Sciatic nerve (tissue), 2 donors: ENCODE measurements at regions not wholly inside any gene's neighbourhood (a gene's known extent, or its start where the extent isn't known, plus 50 kb on each side); places are given as distances from the start of the nearest gene placed in this dataset.

Experiments
- ATAC-seq: fragments of 200-7000 bp; cut with Tn5 transposase; one replicate; pipeline ENCODE4 v1.9.1; 2020; ENCODE audit warnings: mild to moderate bottlenecking, moderate library complexity
- DNase-seq: peaks from one replicate; pipeline ENCODE4 v3.0.0-alpha.2; 2020; ENCODE audit warnings: low spot score
- intact Hi-C: fragments of 100-400 bp; cut with DNase I; formaldehyde crosslinking; loops from one replicate; pipeline ENCODE4 v1.14.2; 2022
- donor health status: DM: no; HTN: no; CAD: no.
- donor health status: DM: no; HTN: no; CAD: no.

DNA sequence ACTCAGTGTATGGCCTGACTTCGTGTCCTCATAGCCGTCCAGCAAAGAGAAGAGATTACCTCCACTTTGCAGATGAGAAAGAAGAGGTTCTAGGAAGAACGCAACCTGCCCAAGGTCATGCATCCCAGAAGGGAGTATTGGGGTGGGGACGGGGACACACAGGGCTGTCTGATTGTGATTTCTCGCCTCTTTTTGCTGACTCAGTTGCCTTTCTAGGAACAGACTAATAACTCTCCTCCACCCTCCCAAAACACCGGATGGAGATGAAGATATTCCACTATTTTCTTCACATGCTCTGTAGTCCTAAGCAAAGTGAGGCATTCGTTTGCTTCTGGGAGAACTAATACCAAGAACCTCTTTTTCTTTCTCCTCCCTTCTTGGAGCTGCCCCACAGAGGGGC is 529.3 kb downstream of the MIAT start:
- DNase-seq (no peak), ATAC-seq (peak; percentile 52)
- intact Hi-C loops = no loop called here

DNA sequence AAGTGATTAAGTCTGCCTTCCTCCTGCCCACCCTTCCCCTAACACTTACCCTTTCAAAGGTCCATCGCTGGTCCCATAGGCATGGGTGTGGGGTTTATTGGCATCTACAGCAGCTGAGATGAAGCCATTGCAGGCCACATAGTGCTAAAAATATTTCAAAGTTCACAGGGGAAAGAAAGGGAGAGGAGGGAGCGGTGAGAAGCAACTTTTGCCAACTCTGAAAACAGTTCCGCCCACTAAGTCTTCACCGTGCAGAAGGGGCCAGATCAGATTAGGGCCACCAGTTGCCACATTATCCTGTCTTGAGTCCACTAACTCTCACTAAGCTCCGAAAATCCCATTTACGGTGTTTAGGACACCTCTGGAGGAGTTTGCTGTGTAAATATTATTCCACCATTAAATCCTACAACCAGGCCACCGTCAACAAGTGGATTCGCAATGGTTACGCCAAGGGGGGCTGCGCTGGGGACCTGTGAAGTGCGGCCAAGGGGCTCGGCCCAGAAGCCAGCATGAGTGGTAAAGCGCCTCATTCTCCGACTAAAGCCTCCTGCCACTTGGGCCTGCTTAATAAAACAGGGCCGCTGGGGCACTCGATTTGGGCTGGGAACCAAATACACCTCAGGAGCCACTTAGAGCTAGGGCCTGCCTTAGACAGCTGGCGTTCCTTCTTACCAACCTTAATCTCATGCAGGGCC is 534.9 kb downstream of the MIAT start:
- DNase-seq (no peak), ATAC-seq (peak; percentile 58)
- intact Hi-C loops = no loop called here

- no peak for ATAC-seq
- DNase-seq = no peak
- intact Hi-C loops = no loop called here
Observed at GRCh38 chr22:27193215-27193614, 535.8 kb downstream of the MIAT start.

- intact Hi-C loops = no loop called here
- DNase-seq (no peak), ATAC-seq (no peak)
Observed at GRCh38 chr22:27193636-27194035, 536.2 kb downstream of the MIAT start.

DNA sequence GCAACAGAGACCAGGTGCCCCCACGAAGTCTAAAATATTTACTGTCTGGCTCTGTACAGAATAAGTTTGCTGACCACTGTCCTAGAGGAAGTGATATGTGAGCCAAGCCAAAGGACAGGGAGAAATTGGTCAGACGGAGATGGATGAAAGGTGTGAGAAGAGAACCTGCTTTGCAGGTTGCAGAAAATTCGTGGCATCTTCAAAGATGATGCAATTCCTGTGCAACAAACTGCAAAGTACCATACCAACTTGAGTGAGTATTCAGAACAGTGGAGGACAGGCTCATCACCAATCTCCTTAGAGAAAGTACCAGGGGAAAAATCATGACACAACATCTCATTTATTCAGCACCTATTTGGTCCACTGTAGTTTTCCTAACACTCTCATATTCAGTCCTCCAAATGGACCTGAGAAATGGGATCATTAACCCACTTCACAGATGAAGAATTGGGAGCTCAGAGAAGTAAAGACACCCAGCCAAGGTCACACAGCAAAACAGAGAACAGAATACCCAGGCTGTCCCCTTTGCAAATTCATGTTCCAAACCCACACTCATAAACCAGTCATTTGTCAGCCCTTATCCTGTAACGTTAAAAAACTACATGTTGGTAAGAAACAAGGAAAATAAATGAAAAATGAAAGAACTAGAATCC is 536.8 kb downstream of the MIAT start:
- intact Hi-C loops = no loop called here
- ATAC-seq = no peak
- no peak for DNase-seq

GRCh38 chr22:27195094-27195493 is 537.7 kb downstream of the MIAT start:
- intact Hi-C loops = no loop called here
- DNase-seq (no peak), ATAC-seq (peak; percentile 66)

DNA sequence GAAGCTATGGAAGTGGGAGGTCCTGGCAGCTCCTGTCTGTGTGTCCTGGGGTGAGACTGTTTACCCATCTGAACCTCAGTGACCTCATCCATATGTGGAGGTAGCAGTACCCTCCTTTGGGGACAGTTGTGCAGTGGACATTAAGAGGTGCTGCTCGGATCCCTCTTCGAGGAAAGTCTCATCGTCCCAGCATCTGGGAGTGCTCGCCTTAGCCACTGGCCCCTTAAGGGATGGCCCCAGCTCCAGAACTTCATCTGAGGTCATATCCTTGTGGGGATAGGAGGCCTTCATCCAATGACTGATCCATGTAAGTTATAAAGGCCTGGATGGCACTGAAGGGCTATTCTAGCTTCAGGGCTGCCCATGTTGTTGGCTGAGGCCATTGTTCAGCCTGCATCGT is 538.1 kb downstream of the MIAT start:
- peak; percentile 31 for ATAC-seq
- no peak for DNase-seq
- intact Hi-C loops = no loop called here

GRCh38 chr22:27196606-27197005 is 539.2 kb downstream of the MIAT start:
- intact Hi-C loops = no loop called here
- DNase-seq (no peak), ATAC-seq (peak; percentile 62)

GRCh38 chr22:27197052-27197451 is 539.7 kb downstream of the MIAT start:
- ATAC-seq = peak; percentile 4
- DNase-seq = no peak
- intact Hi-C loops = no loop called here

- DNase-seq (no peak), ATAC-seq (no peak)
- intact Hi-C loops = no loop called here
Observed at GRCh38 chr22:27197618-27198017, 540.2 kb downstream of the MIAT start.

DNA sequence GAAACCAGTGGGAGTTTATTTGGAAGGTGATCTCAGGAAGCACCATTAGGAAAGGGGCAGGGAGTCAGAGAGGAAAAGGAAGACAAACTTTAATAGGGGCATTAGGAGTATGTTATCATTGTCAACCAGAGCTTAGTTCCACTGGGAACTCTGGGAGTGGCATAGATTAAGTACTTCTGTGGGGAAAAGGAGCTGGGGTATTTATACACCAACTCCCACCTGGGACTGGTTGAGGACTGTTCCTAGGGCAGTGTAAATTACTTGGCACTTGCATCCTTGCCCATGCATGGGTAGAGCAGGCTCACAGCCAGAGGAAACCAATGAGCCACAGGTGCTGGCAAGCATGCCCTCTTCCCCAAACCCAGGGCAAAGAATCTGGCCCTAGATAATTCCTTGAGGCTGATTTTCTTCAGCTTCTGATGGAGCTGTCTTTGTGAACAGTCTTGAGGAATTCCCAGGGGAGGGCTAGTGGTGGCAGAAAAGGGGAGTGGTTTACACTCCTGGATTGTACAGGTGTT is 541.2 kb downstream of the MIAT start:
- ATAC-seq (no peak), DNase-seq (no peak)
- intact Hi-C loops = no loop called here

GRCh38 chr22:27199354-27199753 is 542.0 kb downstream of the MIAT start:
- no peak for ATAC-seq
- DNase-seq = no peak
- intact Hi-C loops = no loop called here

GRCh38 chr22:27201276-27201675 is 543.9 kb downstream of the MIAT start:
- intact Hi-C loops = no loop called here
- ATAC-seq = no peak
- DNase-seq = no peak

DNA sequence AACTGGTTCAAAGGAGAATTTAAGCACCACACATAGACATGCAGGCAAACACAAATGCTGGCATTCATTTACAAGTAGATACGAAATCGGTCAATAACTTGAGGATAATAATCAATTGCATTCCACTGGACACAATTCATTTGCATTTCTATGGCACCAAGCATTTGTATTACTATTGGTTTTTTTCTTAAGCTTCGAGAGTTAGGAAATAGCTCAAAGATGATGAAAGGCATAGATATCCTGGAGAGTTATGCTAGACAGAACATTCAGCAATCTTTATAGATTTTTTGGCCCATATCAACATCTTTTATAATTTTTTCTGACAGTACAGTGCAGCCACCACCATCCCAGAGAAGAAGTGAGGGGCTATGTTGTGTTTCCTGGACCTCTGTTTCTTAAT is 544.4 kb downstream of the MIAT start:
- intact Hi-C loops = no loop called here
- no peak for ATAC-seq
- no peak for DNase-seq

GRCh38 chr22:27203276-27203660 is 545.9 kb downstream of the MIAT start:
- ATAC-seq = peak; percentile 26
- intact Hi-C loops = no loop called here
- no peak for DNase-seq

- ATAC-seq (no peak), DNase-seq (no peak)
- intact Hi-C loops = no loop called here
Observed at GRCh38 chr22:27204280-27204679, 546.9 kb downstream of the MIAT start.

- ATAC-seq (no peak), DNase-seq (no peak)
- intact Hi-C loops = no loop called here
Observed at GRCh38 chr22:27204817-27205216, 547.4 kb downstream of the MIAT start.

GRCh38 chr22:27205492-27206373 is 548.3 kb downstream of the MIAT start:
- ATAC-seq = no peak
- intact Hi-C loops = no loop called here
- no peak for DNase-seq

- DNase-seq (no peak), ATAC-seq (no peak)
- intact Hi-C loops = no loop called here
Observed at GRCh38 chr22:27206374-27207133, 549.2 kb downstream of the MIAT start.
